AG04450 (cell line): ENCODE measurements at regions not wholly inside any gene's neighbourhood (a gene's known extent, or its start where the extent isn't known, plus 50 kb on each side); places are given as distances from the start of the nearest gene placed in this dataset.

Experiments used
- CTCF ChIA-PET: fragments of 300-600, 350-600 bp; formaldehyde crosslinking; extraction: SDS; loops from one replicate; lab custom pipeline; 2022; ENCODE audit warnings: antibody characterized with exemption, inconsistent platforms; lab: Charles Lee
- POLR2A ChIA-PET: fragments of 350-600 bp; formaldehyde crosslinking; extraction: SDS; loops from one replicate; lab custom pipeline; 2021; ENCODE audit warnings: antibody characterized with exemption, inconsistent platforms; lab: Yijun Ruan, JAX
- DNase-seq: peaks from one replicate; pipeline ENCODE4 v3.0.0-alpha.2; 2011; ENCODE audit warnings: low read depth, low spot score
- H3K27ac ChIP-seq: one replicate; pipeline ENCODE4 v1.5.1; 2012; ENCODE audit warnings: low read depth, low read length, control low read depth
- H3K27me3 ChIP-seq: one replicate; pipeline ENCODE4 v1.6.0; 2012; ENCODE audit warnings: low read length; ENCODE audit not compliant: control insufficient read depth, insufficient read depth
- H3K4me3 ChIP-seq: 2 replicates; pipeline ENCODE4 v1.5.1; 2011; ENCODE audit warnings: mild to moderate bottlenecking, low read depth, low read length, control low read depth
- H3K9me3 ChIP-seq: 2 replicates; pipeline ENCODE4 v1.5.1; 2012; ENCODE audit warnings: low read length; ENCODE audit not compliant: control insufficient read depth, insufficient read depth
- CTCF ChIP-seq: IDR thresholded peaks from 2 replicates; pipeline ENCODE4 v1.5.1; 2011; ENCODE audit warnings: low read depth, low read length, control low read depth, inconsistent platforms

- no peak overlapping the region for H3K27ac ChIP-seq
- CTCF ChIA-PET = interaction anchor here (1.0 kb wide), 1 partner anchor 20 kb away, joined by 4 read pairs; no protein-coding TSS in a partner anchor
- no peak for TF ChIP-seq CTCF
- no peaks in the 10 kb centered on the region for H3K27me3 ChIP-seq
- POLR2A ChIA-PET = no interaction called here
- H3K4me3 ChIP-seq = no peak overlapping the region
- no peak for DNase-seq
- H3K9me3 ChIP-seq = no peaks in the 10 kb centered on the region
These were observed 79.5 kb upstream of the SLC27A6 start for GRCh38 chr5:128885649-128886255.

GRCh38 chr5:128895122-128895521 is 70.2 kb upstream of the SLC27A6 start:
- TF ChIP-seq CTCF = no peak
- DNase-seq = no peak
- no peak overlapping the region for H3K27ac ChIP-seq
- no peaks in the 10 kb centered on the region for H3K9me3 ChIP-seq
- ChIA-PET CTCF (no interaction called here), POLR2A (no interaction called here)
- H3K4me3 ChIP-seq = no peak overlapping the region
- H3K27me3 ChIP-seq = no peaks in the 10 kb centered on the region

GRCh38 chr5:128896675-128897074 is 68.6 kb upstream of the SLC27A6 start:
- ChIA-PET POLR2A (no interaction called here), CTCF (interaction anchor here (1.0 to 1.6 kb wide), 2 partner anchors 8 to 10 kb away, joined by 3 to 4 read pairs; no protein-coding TSS in a partner anchor)
- no peak overlapping the region for H3K27ac ChIP-seq
- H3K9me3 ChIP-seq = no peaks in the 10 kb centered on the region
- no peak overlapping the region for H3K4me3 ChIP-seq
- no peaks in the 10 kb centered on the region for H3K27me3 ChIP-seq
- no peak for TF ChIP-seq CTCF
- DNase-seq = no peak

GRCh38 chr5:128903550-128903949 is 61.7 kb upstream of the SLC27A6 start:
- ChIA-PET POLR2A (no interaction called here), CTCF (no interaction called here)
- TF ChIP-seq CTCF = no peak
- no peak for DNase-seq
- Histone ChIP-seq H3K27ac (no peak overlapping the region), H3K9me3 (no peaks in the 10 kb centered on the region), H3K4me3 (no peak overlapping the region), H3K27me3 (no peaks in the 10 kb centered on the region)

GRCh38 chr5:128904805-128905567 is 60.3 kb upstream of the SLC27A6 start:
- ChIA-PET POLR2A (no interaction called here), CTCF (interaction anchor here (0.6 to 2.6 kb wide), 20 partner anchors 7 to 863 kb away, joined by 3 to 46 read pairs (median 6); partner anchors contain the start of gene ISOC1)
- no peak for DNase-seq
- no peaks in the 10 kb centered on the region for H3K9me3 ChIP-seq
- no peak for TF ChIP-seq CTCF
- H3K27ac ChIP-seq = no peak overlapping the region
- no peaks in the 10 kb centered on the region for H3K27me3 ChIP-seq
- no peak overlapping the region for H3K4me3 ChIP-seq
